HCT116 (cell line): ENCODE measurements at regions not wholly inside any gene's neighbourhood (a gene's known extent, or its start where the extent isn't known, plus 50 kb on each side); places are given as distances from the start of the nearest gene placed in this dataset.

Source experiments
- ATAC-seq: fragments of 200-7000 bp; cut with Tn5 transposase; 2 replicates; pipeline ENCODE4 v1.9.1; 2020; ENCODE audit warnings: mild to moderate bottlenecking, moderate library complexity
- BruUV-seq: library from RNA; stranded (reverse); fragments of 400-500 nt; replicated peaks from 2 replicates; lab custom pipeline; 2021; lab: Mats Ljungman, UMichigan
- CTCF ChIA-PET: fragments of 300-600 bp; sonication (Branson Sonifier 250); formaldehyde crosslinking; loops from one replicate; lab custom pipeline; 2021; ENCODE audit warnings: antibody characterized with exemption; lab: Charles Lee
- POLR2A ChIA-PET: fragments of 300-600, 350-600 bp; sonication (Branson Sonifier 250); formaldehyde crosslinking; loops from one replicate; lab custom pipeline; 2021; ENCODE audit warnings: antibody characterized with exemption; lab: Charles Lee
- RAD21 ChIA-PET, 2 experiments: fragments of 300-600 bp; sonication (Branson Sonifier 250); formaldehyde crosslinking; loops; one replicate each; lab custom pipeline; 2023; ENCODE audit warnings: low total read pairs in 2 of 2; ENCODE audit not compliant: uncharacterized antibody in 2 of 2, unreplicated experiment in 2 of 2, low non-redundant PET in 1 of 2; lab: Charles Lee
- DNase-seq: peaks from one replicate; pipeline ENCODE4 v3.0.0-alpha.2; 2010; ENCODE audit warnings: low read depth, low spot score
- H2AFZ ChIP-seq: fragments of 200-600 bp; shearing (Covaris generic), sonication (generic); 2 replicates; pipeline ENCODE4 v1.6.1; 2017; ENCODE audit warnings: low read depth, mixed run types, mixed read lengths, antibody characterized with exemption, low read length; ENCODE audit not compliant: poor library complexity, severe bottlenecking
- H3K27ac ChIP-seq: 2 replicates; pipeline ENCODE4 v1.5.1; 2012; ENCODE audit warnings: low read depth, low read length
- H3K27me3 ChIP-seq: fragments of 200-600 bp; sonication (generic); 2 replicates; pipeline ENCODE4 v1.6.1; 2016; ENCODE audit warnings: mixed run types, low read length, mixed read lengths; ENCODE audit not compliant: insufficient read depth
- H3K36me3 ChIP-seq, 2 experiments: fragments of 200-500 bp in 1 of 2; fragments of 200-600 bp in 1 of 2; sonication (Bioruptor generic) in 1 of 2; sonication (generic) in 1 of 2; 2 replicates each; pipeline versions ENCODE4 v1.5.1 to v1.6.1; 2014 to 2016; ENCODE audit warnings: low read length in 2 of 2, inconsistent platforms in 1 of 2, mixed read lengths in 1 of 2, mixed run types in 1 of 2; ENCODE audit not compliant: insufficient read depth in 2 of 2, control insufficient read depth in 1 of 2
- H3K4me1 ChIP-seq, 2 experiments: fragments of 200-600 bp in 1 of 2; sonication (generic) in 1 of 2; 2 replicates each; pipeline versions ENCODE4 v1.5.1 to v1.6.1; 2012 to 2017; ENCODE audit warnings: low read length in 2 of 2, inconsistent platforms in 1 of 2, mild to moderate bottlenecking in 1 of 2, mixed read lengths in 1 of 2, mixed run types in 1 of 2, moderate library complexity in 1 of 2; ENCODE audit not compliant: insufficient read depth in 2 of 2, control insufficient read depth in 1 of 2
- H3K4me2 ChIP-seq: fragments of 200-600 bp; sonication (generic); 2 replicates; pipeline ENCODE4 v1.6.1; 2017; ENCODE audit warnings: mixed run types, low read length, mixed read lengths
- H3K4me3 ChIP-seq, 2 experiments: fragments of 200-600 bp in 1 of 2; sonication (generic) in 1 of 2; replicated peaks in 1 of 2; 2 replicates each; pipeline ENCODE4 v1.5.1; 2011 to 2016; ENCODE audit warnings: low read length in 2 of 2, control low read depth in 1 of 2, low read depth in 1 of 2, mild to moderate bottlenecking in 1 of 2, mixed read lengths in 1 of 2, mixed run types in 1 of 2
- H3K79me2 ChIP-seq: fragments of 200-600 bp; sonication (generic); 2 replicates; pipeline ENCODE4 v1.6.1; 2017; ENCODE audit warnings: mild to moderate bottlenecking, mixed run types, low read length, moderate library complexity, mixed read lengths; ENCODE audit not compliant: insufficient read depth
- H3K9ac ChIP-seq: fragments of 200-600 bp; sonication (generic); 2 replicates; pipeline ENCODE4 v1.6.1; 2016; ENCODE audit warnings: low read length, mixed read lengths
- H3K9me2 ChIP-seq: fragments of 200-600 bp; sonication (generic), shearing (Covaris generic); 2 replicates; pipeline ENCODE4 v1.6.1; 2017; ENCODE audit warnings: mixed run types, mild to moderate bottlenecking, moderate library complexity; ENCODE audit not compliant: insufficient read depth
- H3K9me3 ChIP-seq, 2 experiments: fragments of 200-500 bp in 1 of 2; fragments of 200-600 bp in 1 of 2; sonication (Bioruptor generic) in 1 of 2; sonication (generic) in 1 of 2; 2 replicates each; pipeline ENCODE4 v1.6.1; 2014 to 2017; ENCODE audit warnings: low read length in 2 of 2, mixed read lengths in 2 of 2, inconsistent platforms in 1 of 2, low read depth in 1 of 2, mild to moderate bottlenecking in 1 of 2, mixed run types in 1 of 2, moderate library complexity in 1 of 2; ENCODE audit not compliant: control insufficient read depth in 1 of 2, insufficient read depth in 1 of 2
- H4K20me1 ChIP-seq: fragments of 200-600 bp; sonication (generic), shearing (Covaris generic); 2 replicates; pipeline ENCODE4 v1.6.1; 2017; ENCODE audit warnings: mixed run types, mild to moderate bottlenecking, moderate library complexity; ENCODE audit not compliant: insufficient read depth
- CBX3 ChIP-seq: IDR thresholded peaks from 2 replicates; pipeline ENCODE4 v1.6.1; 2012; ENCODE audit warnings: low read depth
- CTCF ChIP-seq, 3 experiments: fragments of 200-600 bp in 1 of 3; sonication (generic) in 1 of 3; IDR thresholded peaks in 2 of 3; conservative IDR thresholded peaks in 1 of 3; 2 replicates each; pipeline ENCODE4 v1.5.1; 2012 to 2017; ENCODE audit warnings: low read depth in 2 of 3, low read length in 2 of 3, antibody characterized with exemption in 1 of 3, borderline replicate concordance in 1 of 3, control low read depth in 1 of 3, mild to moderate bottlenecking in 1 of 3, mixed read lengths in 1 of 3, mixed run types in 1 of 3, moderate library complexity in 1 of 3; ENCODE audit not compliant: insufficient read depth in 1 of 3
- EGR1 ChIP-seq: IDR thresholded peaks from 2 replicates; pipeline ENCODE4 v1.6.1; 2012; ENCODE audit warnings: low read depth
- ELF1 ChIP-seq: IDR thresholded peaks from 2 replicates; pipeline ENCODE4 v1.6.1; 2012; ENCODE audit warnings: low read depth, borderline replicate concordance
- EZH2 ChIP-seq: fragments of 200-600 bp; sonication (generic); IDR thresholded peaks from 2 replicates; pipeline ENCODE4 v1.6.1; 2017; ENCODE audit warnings: antibody characterized with exemption, mixed run types
- EZH2phosphoT487 ChIP-seq: fragments of 200-600 bp; IDR thresholded peaks from 2 replicates; pipeline ENCODE4 v1.6.1; 2018; ENCODE audit warnings: antibody characterized with exemption, borderline replicate concordance
- JUND ChIP-seq: IDR thresholded peaks from 2 replicates; pipeline ENCODE4 v1.6.1; 2012
- POLR2A ChIP-seq: IDR thresholded peaks from 2 replicates; pipeline ENCODE4 v1.7.0; 2011; ENCODE audit warnings: borderline replicate concordance; ENCODE audit not compliant: insufficient read depth, insufficient read length; ENCODE audit errors: extremely low read depth
- POLR2AphosphoS5 ChIP-seq: IDR thresholded peaks from 2 replicates; pipeline ENCODE4 v1.6.1; 2011; ENCODE audit warnings: mild to moderate bottlenecking, low read depth, low read length, moderate library complexity
- RAD21 ChIP-seq: IDR thresholded peaks from 2 replicates; pipeline ENCODE4 v1.6.1; 2012; ENCODE audit warnings: low read depth, mild to moderate bottlenecking
- REST ChIP-seq: IDR thresholded peaks from 2 replicates; pipeline ENCODE4 v1.6.1; 2012; ENCODE audit warnings: low read depth
- SP1 ChIP-seq: IDR thresholded peaks from 2 replicates; pipeline ENCODE4 v1.6.1; 2012; ENCODE audit warnings: low read depth
- SRF ChIP-seq: IDR thresholded peaks from 2 replicates; pipeline ENCODE4 v1.6.1; 2012; ENCODE audit warnings: low read depth
- TCF7L2 ChIP-seq: IDR thresholded peaks from 2 replicates; pipeline ENCODE4 v1.7.0; 2011; ENCODE audit warnings: borderline replicate concordance, inconsistent platforms; ENCODE audit not compliant: insufficient read depth, insufficient read length; ENCODE audit errors: extremely low read depth
- YY1 ChIP-seq: IDR thresholded peaks from 2 replicates; pipeline ENCODE4 v1.6.1; 2011; ENCODE audit warnings: low read length, low read depth, moderate library complexity, mild to moderate bottlenecking; ENCODE audit not compliant: insufficient replicate concordance; ENCODE audit errors: extremely low read depth
- intact Hi-C: fragments of 100-400 bp; cut with micrococcal nuclease; formaldehyde crosslinking; loops from 2 replicates; pipeline ENCODE4 v1.10.0; 2022
- TF ChIP-seq, protein P1 (sequence below): IDR thresholded peaks from 2 replicates; pipeline ENCODE4 v1.6.1; 2011; ENCODE audit warnings: mild to moderate bottlenecking, low read length, moderate library complexity; ENCODE audit not compliant: insufficient replicate concordance; ENCODE audit errors: extremely low read depth
- TF ChIP-seq, protein P2 (sequence below): IDR thresholded peaks from 2 replicates; pipeline ENCODE4 v1.6.1; 2012
- TF ChIP-seq, protein P3 (sequence below): IDR thresholded peaks from 2 replicates; pipeline ENCODE4 v1.6.1; 2012

- H3K4me2 ChIP-seq = no peak overlapping the region
- H3K36me3 ChIP-seq = no peaks in the 10 kb centered on the region
- BruUV-seq = no TSS peak
- H4K20me1 ChIP-seq = no peaks in the 10 kb centered on the region
- POLR2A ChIA-PET = no interaction called here
- H3K27me3 ChIP-seq = no peaks in the 10 kb centered on the region
- H2AFZ ChIP-seq = no peak overlapping the region
- intact Hi-C loops = no loop called here
- no peaks in the 10 kb centered on the region for H3K9me2 ChIP-seq
- RAD21 ChIA-PET = no interaction called here
- ATAC-seq (no peak), DNase-seq (no peak)
- CTCF ChIA-PET = no interaction called here
- H3K27ac ChIP-seq = no peak overlapping the region
- peaks cover 0 to 3% of the 10 kb centered on the region in 2 experiments; a peak in 1 of 4 replicates for H3K9me3 ChIP-seq
- H3K4me1 ChIP-seq = peaks cover 4 to 14% of the 10 kb centered on the region in 2 experiments; a peak in 3 of 4 replicates
- H3K79me2 ChIP-seq = no peaks in the 10 kb centered on the region
- H3K4me3 ChIP-seq = no peak overlapping the region
- TF ChIP-seq TCF7L2 = no peak
- TF ChIP-seq, protein P1, sequence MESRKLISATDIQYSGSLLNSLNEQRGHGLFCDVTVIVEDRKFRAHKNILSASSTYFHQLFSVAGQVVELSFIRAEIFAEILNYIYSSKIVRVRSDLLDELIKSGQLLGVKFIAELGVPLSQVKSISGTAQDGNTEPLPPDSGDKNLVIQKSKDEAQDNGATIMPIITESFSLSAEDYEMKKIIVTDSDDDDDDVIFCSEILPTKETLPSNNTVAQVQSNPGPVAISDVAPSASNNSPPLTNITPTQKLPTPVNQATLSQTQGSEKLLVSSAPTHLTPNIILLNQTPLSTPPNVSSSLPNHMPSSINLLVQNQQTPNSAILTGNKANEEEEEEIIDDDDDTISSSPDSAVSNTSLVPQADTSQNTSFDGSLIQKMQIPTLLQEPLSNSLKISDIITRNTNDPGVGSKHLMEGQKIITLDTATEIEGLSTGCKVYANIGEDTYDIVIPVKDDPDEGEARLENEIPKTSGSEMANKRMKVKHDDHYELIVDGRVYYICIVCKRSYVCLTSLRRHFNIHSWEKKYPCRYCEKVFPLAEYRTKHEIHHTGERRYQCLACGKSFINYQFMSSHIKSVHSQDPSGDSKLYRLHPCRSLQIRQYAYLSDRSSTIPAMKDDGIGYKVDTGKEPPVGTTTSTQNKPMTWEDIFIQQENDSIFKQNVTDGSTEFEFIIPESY = no peak
- no peak for TF ChIP-seq CBX3
- TF ChIP-seq YY1 = no peak
- no peak for TF ChIP-seq POLR2A
- TF ChIP-seq CTCF (IDR thresholded peaks at IDR 0.05 in 2 of 3, conservative IDR thresholded peaks at IDR 0.05 in 1 of 3; ENCODE audit: borderline replicate concordance in 1 of 3, insufficient read depth in 1 of 3, low read depth in 2 of 3, low read length in 2 of 3) = no peak
- no peak for TF ChIP-seq EGR1
- TF ChIP-seq SRF = no peak
- no peak for TF ChIP-seq POLR2AphosphoS5
- TF ChIP-seq REST = no peak
- TF ChIP-seq, protein P2, sequence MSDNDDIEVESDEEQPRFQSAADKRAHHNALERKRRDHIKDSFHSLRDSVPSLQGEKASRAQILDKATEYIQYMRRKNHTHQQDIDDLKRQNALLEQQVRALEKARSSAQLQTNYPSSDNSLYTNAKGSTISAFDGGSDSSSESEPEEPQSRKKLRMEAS = no peak
- TF ChIP-seq, protein P3, sequence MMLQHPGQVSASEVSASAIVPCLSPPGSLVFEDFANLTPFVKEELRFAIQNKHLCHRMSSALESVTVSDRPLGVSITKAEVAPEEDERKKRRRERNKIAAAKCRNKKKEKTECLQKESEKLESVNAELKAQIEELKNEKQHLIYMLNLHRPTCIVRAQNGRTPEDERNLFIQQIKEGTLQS = no peak
- TF ChIP-seq RAD21 = no peak
- TF ChIP-seq EZH2 = no peak
- no peak for TF ChIP-seq SP1
- TF ChIP-seq EZH2phosphoT487 = no peak
- no peak for TF ChIP-seq JUND
- TF ChIP-seq ELF1 = no peak
- H3K9ac ChIP-seq = no peak overlapping the region
Observed at GRCh38 chr6:144665932-144666450, 380.9 kb downstream of the UTRN start.
